ENCODE measurements at regions not wholly inside any gene's neighbourhood (a gene's known extent, or its start where the extent isn't known, plus 50 kb on each side); places are given as distances from the start of the nearest gene placed in this dataset.
"Not testable (repeated sequence)": the region's sequence is repeated elsewhere in the genome, so short reads cannot be mapped to it uniquely, and the experiment has no call there.

DNA sequence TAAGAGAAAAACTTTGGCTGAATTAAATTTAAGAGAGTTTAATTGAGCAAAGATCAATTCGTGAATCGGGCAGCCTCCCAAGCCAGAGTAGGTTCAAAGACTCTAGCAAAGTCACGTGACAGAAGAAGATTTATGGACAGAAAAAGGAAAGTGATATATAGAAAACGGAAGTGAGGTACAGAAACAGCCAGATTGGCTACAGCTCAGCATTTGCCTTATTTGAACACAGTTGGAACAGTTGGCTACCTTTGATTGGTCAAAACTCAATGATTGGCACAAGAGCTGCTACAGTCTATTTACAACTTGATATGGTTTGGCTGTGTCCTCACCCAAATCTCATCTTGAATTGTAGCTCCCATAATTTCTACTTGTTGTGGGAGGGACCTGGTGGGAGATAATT, 102.6 kb downstream of the PLG start:
- DNase-seq: no peak

GRCh38 chr6:160808263-160808662, 106.2 kb downstream of the PLG start:
- DNase-seq: no peak

DNA sequence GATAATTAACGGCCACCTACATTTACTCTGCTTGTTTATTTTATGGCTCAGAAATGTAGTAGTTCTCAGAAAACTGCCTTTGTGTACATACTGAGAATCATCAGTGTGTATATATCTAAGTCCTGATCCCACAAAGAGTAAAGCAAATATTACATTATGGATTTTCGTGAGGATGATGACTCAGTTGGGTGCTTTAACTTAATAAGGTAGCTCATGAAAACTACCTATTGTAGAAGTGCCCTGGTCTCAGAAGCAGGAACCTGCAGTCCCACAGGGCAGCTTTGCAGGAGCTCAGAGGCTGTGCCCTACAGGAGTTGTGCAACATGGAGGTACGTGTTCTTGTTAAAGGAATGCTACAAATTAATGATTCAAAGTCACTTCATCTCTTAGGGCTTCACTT, 108.2 kb downstream of the PLG start:
- no peak for DNase-seq

- DNase-seq: no peak
These were observed 110.1 kb downstream of the PLG start for GRCh38 chr6:160812097-160812496.

DNA sequence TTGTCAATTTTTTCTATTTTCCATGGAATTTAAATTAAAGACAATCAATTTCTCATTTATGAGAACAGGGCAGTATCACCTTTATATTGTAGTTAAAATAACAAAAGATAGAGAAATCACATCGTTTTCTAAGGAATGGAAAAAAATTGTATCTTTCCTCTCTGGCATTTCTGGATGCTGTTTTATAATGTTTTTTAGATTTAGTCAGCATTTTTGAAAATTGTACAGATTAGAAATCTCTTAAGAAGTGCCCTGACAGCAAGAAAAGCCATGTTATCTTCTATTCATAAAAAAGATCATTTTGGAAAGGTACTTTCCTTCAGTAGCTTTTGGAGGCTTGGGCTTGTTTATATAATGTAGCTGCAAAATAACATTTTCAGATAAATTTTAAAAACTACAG, 116.9 kb downstream of the PLG start:
- DNase-seq: no peak

DNA sequence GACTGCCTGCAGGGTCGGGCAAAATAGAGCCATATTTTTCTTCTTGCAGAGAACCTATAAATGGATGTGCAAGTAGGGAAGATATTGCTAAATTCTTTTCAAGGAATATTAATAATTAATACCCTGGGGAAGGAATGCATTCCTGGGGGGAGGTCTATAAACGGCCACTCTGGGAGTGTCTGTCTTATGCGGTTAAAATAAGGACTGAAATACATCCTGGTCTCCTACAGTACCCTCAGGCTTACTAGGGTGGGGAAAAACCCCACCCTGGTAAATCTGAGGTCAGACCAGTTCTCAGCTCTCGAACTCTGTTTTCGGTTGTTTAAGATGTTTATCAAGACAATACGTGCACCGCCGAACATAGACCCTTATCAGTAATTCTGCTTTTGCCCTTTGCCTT, 118.6 kb downstream of the PLG start:
- DNase-seq: not testable (repeated sequence)

DNA sequence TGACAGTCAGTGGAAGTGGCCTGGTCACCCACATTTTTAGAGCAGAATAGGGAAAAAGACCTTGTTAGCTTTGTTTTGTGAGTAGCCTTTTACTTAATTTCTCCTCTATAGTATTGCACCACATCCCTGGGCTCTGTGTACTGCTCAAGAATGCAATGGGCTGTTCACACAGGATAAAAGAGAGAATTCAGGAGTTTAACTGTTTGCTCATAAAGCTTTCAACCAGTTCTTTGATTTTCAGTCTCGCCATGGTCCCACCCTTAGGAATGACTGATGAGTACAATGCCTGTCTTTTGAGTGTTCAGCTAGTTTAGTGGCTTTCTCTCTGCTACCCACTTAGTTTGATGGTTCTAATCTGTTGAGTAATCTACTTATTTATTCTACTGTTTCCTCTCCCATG, 129.7 kb downstream of the PLG start:
- no peak for DNase-seq

GRCh38 chr6:160832422-160832821, 130.4 kb downstream of the PLG start:
- DNase-seq: no peak

DNA sequence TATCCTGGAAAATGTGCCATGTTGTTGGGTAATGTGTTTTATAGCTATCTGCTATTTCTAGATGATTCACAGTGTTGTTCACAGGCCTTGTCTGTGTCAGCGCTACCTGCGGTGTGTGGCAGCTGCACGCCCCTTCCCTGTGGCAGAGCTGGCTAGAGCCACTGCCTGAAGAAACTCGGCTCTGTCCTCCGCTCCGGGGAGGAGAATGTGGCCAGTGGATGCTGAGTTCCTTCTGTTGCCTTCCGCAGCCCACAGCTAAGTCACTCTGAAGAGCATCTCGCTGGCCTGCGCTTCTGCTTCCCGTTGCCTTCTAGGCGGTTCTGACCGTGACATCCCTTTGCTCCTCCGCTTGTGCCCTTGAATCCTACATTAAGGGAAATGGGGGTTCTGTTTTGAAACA, 135.1 kb downstream of the PLG start:
- DNase-seq: no peak

DNA sequence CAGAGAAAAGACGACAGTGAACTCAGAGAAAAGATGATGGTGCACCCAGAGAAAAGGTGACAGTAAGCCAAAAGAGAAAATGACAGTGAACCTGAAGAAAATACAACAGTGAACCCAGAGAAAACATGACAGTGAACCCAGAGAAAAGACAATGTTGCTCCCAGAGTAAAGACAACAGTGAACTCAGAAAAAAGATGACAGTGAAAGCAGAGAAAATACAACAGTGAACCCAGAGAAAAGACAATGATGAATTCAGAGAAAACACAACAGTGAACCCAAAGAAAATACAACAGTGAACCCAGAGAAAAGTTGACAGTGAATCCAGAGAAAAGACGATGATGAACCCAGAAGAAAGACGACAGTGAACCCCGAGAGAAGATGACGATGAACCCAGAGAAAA, 140.5 kb upstream of the MAP3K4 start:
- DNase-seq: no peak

DNA sequence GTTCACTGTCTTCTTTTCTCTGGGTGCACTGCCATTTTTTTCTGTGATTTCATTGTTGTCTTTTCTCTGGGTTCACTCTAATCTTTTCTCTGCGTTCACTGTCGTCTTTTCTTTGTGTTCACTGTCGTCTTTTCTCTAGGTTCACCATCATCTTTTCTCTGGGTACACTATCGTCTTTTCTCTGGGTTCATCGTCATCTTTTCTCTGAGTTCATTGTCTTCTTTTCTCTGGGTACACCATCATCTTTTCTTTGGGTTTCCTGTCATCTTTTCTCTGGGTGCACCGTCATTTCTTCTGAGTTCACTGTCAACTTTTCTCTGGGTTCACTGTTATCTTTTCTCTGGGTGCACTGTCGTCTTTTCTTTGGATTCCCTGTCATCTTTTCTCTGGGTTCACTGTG, 137.6 kb upstream of the MAP3K4 start:
- no peak for DNase-seq

DNA sequence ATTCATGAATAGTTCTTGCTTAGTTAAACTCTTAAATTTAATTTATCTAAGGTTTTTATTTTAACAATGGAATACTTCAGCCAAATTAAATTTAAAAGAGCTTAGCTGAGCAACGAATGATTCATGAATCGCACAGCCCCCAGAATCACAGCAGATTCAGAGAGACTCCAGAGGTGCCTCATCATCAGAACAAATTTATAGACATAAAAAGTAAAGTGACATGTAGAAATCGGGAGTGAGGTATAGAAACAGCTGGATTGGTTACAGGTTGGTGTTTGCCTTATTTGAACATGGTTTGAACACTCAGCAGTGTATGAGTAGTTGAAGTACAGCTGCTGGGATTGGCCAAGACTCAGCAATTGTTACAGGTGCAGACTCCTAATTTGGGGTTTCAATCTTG, 132.7 kb upstream of the MAP3K4 start:
- no peak for DNase-seq

DNA sequence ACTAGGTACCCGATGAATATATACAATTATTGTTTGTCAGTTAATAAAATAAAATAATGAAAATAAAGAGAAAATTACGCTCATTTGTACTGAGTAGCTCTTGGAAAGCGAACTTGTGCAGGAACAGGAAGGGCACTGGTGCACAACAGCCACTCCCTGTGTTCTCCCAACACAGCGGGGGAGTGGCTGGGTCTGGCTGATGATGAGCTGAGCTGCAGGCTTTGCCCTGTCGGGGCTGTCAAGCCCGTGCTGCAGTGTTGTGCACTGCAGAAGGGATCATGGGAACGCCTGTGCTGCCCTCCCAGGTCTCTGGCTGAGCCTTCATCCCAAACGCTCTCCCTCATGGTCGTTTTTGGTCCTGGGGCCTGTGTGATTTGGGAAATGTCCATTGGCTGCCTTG, 131.7 kb upstream of the MAP3K4 start:
- DNase-seq: no peak

- DNase-seq: no peak
These were observed 129.7 kb upstream of the MAP3K4 start for GRCh38 chr6:160861824-160862223.

DNA sequence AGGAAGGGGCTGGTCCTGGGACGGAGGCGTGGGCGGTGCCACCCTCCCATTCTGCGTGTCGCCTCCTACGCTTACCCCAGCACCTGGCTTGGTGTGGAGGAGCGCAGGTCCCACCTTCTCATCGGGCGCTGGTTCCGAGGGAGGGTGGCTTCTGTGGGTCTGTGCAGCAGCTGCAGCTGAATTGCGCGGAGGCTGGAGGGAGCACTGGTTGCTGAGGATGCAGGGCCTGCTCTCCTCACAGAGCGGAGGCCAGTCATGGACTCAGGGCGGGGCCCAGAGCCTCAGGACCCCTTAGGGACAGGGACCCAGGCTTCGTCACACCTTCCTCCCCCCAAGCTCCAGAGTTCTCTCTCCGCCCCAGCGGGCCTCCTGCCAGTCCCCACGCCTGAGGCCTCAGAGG, 127.8 kb upstream of the MAP3K4 start:
- DNase-seq: no peak

DNA sequence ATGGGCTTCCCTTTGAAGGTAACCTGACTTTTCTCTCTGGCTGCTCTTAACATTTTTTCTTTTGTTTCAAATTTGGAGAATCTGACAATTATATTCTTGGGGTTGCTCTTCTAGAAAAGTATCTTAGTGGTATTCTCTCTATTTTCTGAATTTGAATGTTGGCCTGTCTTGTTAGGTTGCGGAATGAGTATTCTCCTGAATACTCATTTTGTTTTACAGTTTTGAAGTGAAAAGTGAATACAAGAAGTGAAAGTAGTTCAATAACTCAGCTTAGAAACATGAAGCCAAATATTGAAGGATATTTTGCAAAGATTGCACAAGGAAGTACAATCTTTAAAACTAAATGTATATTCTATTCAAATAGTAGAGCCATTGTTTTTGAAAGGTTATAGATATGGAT, 120.2 kb upstream of the MAP3K4 start:
- DNase-seq: no peak

DNA sequence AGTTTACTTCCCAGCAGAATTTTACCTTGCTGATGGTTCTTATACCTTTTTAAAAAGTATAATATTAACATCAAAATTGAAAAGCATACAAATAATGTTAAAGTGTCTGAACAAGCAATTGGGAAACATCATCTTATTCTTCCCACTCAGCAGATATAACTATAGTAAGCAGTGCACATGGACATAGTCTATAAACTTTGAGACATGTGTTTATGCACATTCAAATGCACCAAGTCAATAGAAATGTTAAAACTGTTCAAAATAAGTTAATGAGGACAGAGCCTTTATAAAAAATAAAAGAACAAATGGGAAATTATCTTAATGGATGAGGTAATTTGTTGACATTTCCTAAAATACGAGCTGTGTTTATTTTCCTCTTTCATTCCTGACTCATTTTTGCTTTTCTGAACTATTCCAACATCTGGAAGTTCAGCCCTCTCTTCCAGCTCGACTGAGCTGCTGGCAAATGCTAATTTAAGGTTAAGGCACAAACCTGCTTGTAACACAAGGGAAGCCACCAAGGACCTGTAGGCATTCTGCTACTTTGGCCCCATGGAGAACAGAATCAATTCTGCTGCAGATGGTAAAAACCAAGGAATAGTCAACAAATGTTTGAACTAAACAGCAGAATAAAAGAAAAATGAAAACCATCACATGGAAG, 110.3 kb upstream of the MAP3K4 start:
- no peak for DNase-seq

DNA sequence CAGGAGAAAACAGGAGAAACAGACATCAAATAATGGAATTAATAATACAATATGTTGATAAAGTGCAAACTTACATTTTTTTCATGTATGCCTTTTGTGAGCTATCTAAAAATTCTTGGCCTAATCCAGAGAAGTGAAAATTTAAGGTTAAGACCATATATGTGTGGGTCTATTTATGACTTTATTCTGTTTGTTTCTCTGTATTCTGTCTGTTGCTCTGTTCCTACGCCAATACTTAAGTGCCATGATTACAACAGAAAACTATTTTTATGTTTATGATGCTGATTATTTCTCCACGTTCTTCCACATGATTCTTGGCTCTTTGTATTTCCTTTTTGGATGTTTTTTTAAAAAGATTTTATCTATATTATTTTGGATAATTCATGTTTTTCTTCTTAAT, 109.6 kb upstream of the MAP3K4 start:
- no peak for DNase-seq

GRCh38 chr6:160882791-160883279, 108.7 kb upstream of the MAP3K4 start:
- DNase-seq: no peak

DNA sequence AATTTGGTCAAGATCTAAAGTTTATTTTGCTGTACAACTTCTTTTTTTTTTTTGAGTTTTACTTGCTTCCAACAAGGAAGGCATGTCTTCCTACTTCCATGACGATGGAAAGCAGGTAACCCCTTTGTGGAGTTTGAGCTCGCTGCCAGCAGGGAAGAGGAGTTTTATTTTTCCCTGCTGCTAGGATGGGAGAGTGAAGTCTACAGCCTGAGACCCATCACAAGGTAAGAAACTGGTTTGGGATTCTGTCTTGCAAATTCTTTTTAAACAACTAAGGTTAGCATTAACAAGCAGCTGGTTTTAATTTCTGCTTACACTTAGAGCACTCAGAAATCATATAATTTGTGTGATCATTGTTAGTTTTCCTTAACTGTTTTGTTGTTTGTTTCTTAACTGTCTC, 108.0 kb upstream of the MAP3K4 start:
- DNase-seq: no peak

DNA sequence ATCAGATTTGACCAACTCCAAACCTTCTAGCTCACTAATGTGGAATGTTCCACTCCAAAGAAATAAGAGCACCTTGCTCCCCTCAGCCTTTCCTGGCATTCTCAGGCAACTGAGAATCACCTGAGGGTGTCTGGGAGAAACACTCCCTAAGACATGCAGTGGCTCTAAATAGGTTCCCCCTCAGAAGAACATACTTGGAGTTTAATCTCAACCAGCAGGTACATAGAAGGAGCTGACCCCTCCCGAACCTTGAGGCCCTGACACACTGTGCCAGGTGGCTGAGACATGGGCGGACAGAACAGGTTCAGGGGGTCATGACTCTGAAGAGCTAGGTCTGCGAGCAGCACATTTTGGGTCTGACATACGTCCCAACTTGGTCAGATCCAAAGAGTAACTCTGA, 107.6 kb upstream of the MAP3K4 start:
- no peak for DNase-seq

- not testable (repeated sequence) for DNase-seq
These were observed 102.4 kb upstream of the MAP3K4 start for GRCh38 chr6:160889148-160889547.

DNA sequence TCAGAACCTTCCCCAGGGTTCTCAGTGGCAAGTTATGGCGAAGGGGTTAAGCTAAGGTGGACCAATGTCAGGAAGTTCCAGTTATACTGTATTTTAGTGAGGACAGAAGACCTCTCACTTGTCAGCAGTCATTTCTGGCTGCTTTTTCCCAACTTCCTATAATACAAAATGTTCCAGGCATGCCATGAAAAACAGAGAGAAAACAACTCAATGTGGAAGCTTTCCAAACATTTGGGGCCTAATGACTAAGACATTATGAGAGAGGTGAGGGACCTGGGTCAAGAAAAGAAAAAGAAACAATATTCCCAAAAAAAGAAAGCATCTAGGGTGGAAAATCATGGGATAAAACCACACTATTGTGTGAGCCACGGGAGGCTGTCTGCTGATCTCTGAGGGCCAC, 99.9 kb upstream of the MAP3K4 start:
- DNase-seq: no peak

DNA sequence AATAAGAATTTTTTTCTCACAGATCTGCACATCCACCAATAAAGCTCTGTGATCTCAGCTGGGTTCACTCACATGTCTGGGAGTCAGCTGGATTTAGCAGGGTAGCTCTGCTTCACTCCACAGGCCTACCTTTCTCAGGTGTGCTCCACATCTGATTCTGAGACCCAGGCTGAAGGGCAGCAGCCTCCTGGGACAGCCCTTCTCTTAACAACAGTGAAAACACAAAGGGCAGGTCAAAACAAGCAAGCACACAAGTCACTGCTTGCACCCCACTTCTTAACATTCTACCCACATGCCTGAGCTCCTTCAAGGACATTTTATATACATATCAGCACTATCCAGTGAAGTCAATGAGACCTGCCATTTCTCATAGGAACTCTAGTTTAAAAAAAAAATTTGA, 96.0 kb upstream of the MAP3K4 start:
- DNase-seq: no peak
